Suprapubic skin (tissue), 3 donors: ENCODE measurements at regions not wholly inside any gene's neighbourhood (a gene's known extent, or its start where the extent isn't known, plus 50 kb on each side); places are given as distances from the start of the nearest gene placed in this dataset.

Source experiments
- CTCF ChIP-seq, 2 donors: fragments of 200-600 bp in 1 of 2; fragments of 450-650 bp in 1 of 2; sonication (generic) in 1 of 2; IDR thresholded peaks; one replicate each; pipeline ENCODE4 v1.5.1; 2016 to 2019; ENCODE audit warnings: antibody characterized with exemption in 2 of 2, mild to moderate bottlenecking in 1 of 2, moderate library complexity in 1 of 2
- POLR2A ChIP-seq, 2 donors: fragments of 450-650 bp; IDR thresholded peaks; one replicate each; pipeline ENCODE4 v1.6.1; 2017; ENCODE audit warnings: antibody characterized with exemption in 2 of 2, mild to moderate bottlenecking in 2 of 2, moderate library complexity in 2 of 2

- TF ChIP-seq POLR2A (IDR thresholded peaks at IDR 0.05) (no peak), CTCF (IDR thresholded peaks at IDR 0.05) (peak; percentile 12 to 82)
Observed at GRCh38 chr11:79493555-79494171, 52.8 kb upstream of the TENM4 start.
